Panc1 (cell line): ENCODE measurements at regions not wholly inside any gene's neighbourhood (a gene's known extent, or its start where the extent isn't known, plus 50 kb on each side); places are given as distances from the start of the nearest gene placed in this dataset.

Experiments used
- CTCF ChIP-seq: fragments of 450-650 bp; IDR thresholded peaks from 2 replicates; pipeline ENCODE4 v1.5.1; 2017; ENCODE audit warnings: mild to moderate bottlenecking
- POLR2AphosphoS5 ChIP-seq: IDR thresholded peaks from 2 replicates; pipeline ENCODE4 v1.6.1; 2012; ENCODE audit warnings: mild to moderate bottlenecking, low read depth, low read length, moderate library complexity
- SIN3A ChIP-seq: IDR thresholded peaks from 2 replicates; pipeline ENCODE4 v1.6.1; 2012; ENCODE audit warnings: low read depth, mild to moderate bottlenecking, low read length, moderate library complexity, borderline replicate concordance; ENCODE audit not compliant: insufficient read depth

GRCh38 chr4:152258804-152259708, 276.8 kb downstream of the FBXW7 start:
- TF ChIP-seq CTCF = no peak
- TF ChIP-seq SIN3A = no peak
- no peak for TF ChIP-seq POLR2AphosphoS5
